ENCODE measurements at regions not wholly inside any gene's neighbourhood (a gene's known extent, or its start where the extent isn't known, plus 50 kb on each side); places are given as distances from the start of the nearest gene placed in this dataset.

DNA sequence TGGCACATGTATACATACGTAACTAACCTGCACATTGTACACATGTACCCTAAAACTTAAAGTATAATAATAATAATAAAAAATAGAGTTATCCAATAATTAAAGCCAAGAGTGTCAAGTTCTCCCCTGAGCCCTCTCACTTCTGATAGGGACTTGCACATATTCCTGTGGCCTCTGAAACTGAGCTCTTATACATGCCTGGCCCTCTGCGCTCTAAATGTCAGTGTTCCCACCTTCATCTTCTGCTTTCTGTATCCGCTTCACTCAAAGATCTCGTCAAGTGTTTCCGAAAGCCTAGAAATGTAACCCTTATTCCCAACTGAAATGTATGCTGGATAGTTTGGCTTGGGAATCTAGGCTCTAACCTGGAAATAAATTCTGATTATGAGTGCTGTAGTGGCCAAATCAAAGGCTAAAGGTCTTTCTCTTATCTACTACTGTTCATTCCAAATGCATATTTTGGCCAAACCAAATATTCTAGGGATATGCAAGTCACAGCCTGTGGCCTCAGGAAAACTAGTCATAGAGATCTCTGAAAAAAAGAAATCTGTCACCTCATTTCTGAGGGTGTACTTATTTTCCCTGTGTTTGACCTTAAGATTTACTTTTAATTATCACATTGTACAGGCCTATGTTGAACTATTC lies 99.5 kb upstream of the LYPLAL1 start:
- TF ChIP-seq, protein P1, sequence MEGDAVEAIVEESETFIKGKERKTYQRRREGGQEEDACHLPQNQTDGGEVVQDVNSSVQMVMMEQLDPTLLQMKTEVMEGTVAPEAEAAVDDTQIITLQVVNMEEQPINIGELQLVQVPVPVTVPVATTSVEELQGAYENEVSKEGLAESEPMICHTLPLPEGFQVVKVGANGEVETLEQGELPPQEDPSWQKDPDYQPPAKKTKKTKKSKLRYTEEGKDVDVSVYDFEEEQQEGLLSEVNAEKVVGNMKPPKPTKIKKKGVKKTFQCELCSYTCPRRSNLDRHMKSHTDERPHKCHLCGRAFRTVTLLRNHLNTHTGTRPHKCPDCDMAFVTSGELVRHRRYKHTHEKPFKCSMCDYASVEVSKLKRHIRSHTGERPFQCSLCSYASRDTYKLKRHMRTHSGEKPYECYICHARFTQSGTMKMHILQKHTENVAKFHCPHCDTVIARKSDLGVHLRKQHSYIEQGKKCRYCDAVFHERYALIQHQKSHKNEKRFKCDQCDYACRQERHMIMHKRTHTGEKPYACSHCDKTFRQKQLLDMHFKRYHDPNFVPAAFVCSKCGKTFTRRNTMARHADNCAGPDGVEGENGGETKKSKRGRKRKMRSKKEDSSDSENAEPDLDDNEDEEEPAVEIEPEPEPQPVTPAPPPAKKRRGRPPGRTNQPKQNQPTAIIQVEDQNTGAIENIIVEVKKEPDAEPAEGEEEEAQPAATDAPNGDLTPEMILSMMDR (IDR thresholded peaks at IDR 0.05 in 8 of 11, conservative IDR thresholded peaks at IDR 0.05 in 3 of 11): no peak
- TF ChIP-seq POLR2A (IDR thresholded peaks at IDR 0.05): no peak
